Keratinocyte (primary cell): ENCODE measurements at regions not wholly inside any gene's neighbourhood (a gene's known extent, or its start where the extent isn't known, plus 50 kb on each side); places are given as distances from the start of the nearest gene placed in this dataset.

Experiments
- DNase-seq: peaks from one replicate; pipeline ENCODE4 v3.0.0-alpha.2; 2011; ENCODE audit warnings: low read depth, missing footprints, low spot score
- FAIRE-seq: peaks from 2 replicates; lab custom pipeline; 2011; peaks lifted over from hg19 to GRCh38; lab: Jason Lieb, UNC
- H2AFZ ChIP-seq: 2 replicates; pipeline ENCODE4 v1.6.0; 2012; ENCODE audit warnings: low read length, control low read depth, inconsistent platforms; ENCODE audit not compliant: control insufficient read depth
- H3K27ac ChIP-seq: 2 replicates; pipeline ENCODE4 v1.5.1; 2011; ENCODE audit warnings: low read length; ENCODE audit not compliant: control insufficient read depth, insufficient read depth
- H3K27me3 ChIP-seq: 3 replicates; pipeline ENCODE4 v1.6.0; 2011; ENCODE audit warnings: low read length; ENCODE audit not compliant: control insufficient read depth, insufficient read depth; ENCODE audit errors: extremely low read depth
- H3K36me3 ChIP-seq, 2 experiments: 2 replicates in 1 of 2; 3 replicates in 1 of 2; pipeline ENCODE4 v1.5.1; 2011; ENCODE audit warnings: low read length in 2 of 2, mild to moderate bottlenecking in 1 of 2; ENCODE audit not compliant: control insufficient read depth in 2 of 2, insufficient read depth in 2 of 2; ENCODE audit errors: extremely low read depth in 1 of 2
- H3K4me1 ChIP-seq: 3 replicates; pipeline ENCODE4 v1.5.1; 2011; ENCODE audit warnings: low read length; ENCODE audit not compliant: control insufficient read depth, insufficient read depth; ENCODE audit errors: extremely low read depth
- H3K4me2 ChIP-seq: 3 replicates; pipeline ENCODE4 v1.6.0; 2011; ENCODE audit warnings: low read depth, low read length; ENCODE audit not compliant: control insufficient read depth, insufficient read depth; ENCODE audit errors: extremely low read depth
- H3K4me3 ChIP-seq, 3 experiments: fragments of 200-600 bp in 1 of 3; sonication (generic) in 1 of 3; 2 replicates in 2 of 3; 3 replicates in 1 of 3; pipeline ENCODE4 v1.5.1; 2011 to 2016; ENCODE audit warnings: low read length in 3 of 3, mild to moderate bottlenecking in 3 of 3, control low read depth in 2 of 3, inconsistent platforms in 1 of 3, low read depth in 1 of 3, mixed read lengths in 1 of 3, mixed run types in 1 of 3, moderate library complexity in 1 of 3; ENCODE audit not compliant: control insufficient read depth in 2 of 3, insufficient read depth in 2 of 3; ENCODE audit errors: extremely low read depth in 1 of 3
- H3K79me2 ChIP-seq: 2 replicates; pipeline ENCODE4 v1.6.0; 2012; ENCODE audit warnings: low read length; ENCODE audit not compliant: control insufficient read depth, insufficient read depth
- H3K9ac ChIP-seq: 3 replicates; pipeline ENCODE4 v1.6.0; 2011; ENCODE audit warnings: low read length; ENCODE audit not compliant: control insufficient read depth, insufficient read depth; ENCODE audit errors: extremely low read depth
- H3K9me1 ChIP-seq: 3 replicates; pipeline ENCODE4 v1.6.0; 2011; ENCODE audit warnings: low read length; ENCODE audit not compliant: control insufficient read depth, insufficient read depth; ENCODE audit errors: extremely low read depth
- H3K9me3 ChIP-seq: 2 replicates; pipeline ENCODE4 v1.5.1; 2012; ENCODE audit warnings: low read depth, low read length; ENCODE audit not compliant: control insufficient read depth
- H4K20me1 ChIP-seq: 3 replicates; pipeline ENCODE4 v1.6.0; 2011; ENCODE audit warnings: low read length; ENCODE audit not compliant: control insufficient read depth, insufficient read depth; ENCODE audit errors: extremely low read depth
- CTCF ChIP-seq, 3 experiments: IDR thresholded peaks in 1 of 3; conservative IDR thresholded peaks in 1 of 3; optimal IDR thresholded peaks in 1 of 3; 2 replicates in 2 of 3; 3 replicates in 1 of 3; pipeline versions ENCODE3 to v1.5.1; 2011; ENCODE audit warnings: low read length in 3 of 3, mild to moderate bottlenecking in 3 of 3, moderate library complexity in 2 of 3, control low read depth in 1 of 3, inconsistent platforms in 1 of 3; ENCODE audit not compliant: insufficient read depth in 2 of 3; ENCODE audit errors: extremely low read depth in 1 of 3
- EZH2 ChIP-seq: IDR thresholded peaks from one replicate; pipeline ENCODE4 v1.6.1; 2012; ENCODE audit warnings: inconsistent platforms, mild to moderate bottlenecking, low read length, moderate library complexity
- dilution Hi-C: fragments of 300-500 bp; cut with MboI; formaldehyde crosslinking; loops from one replicate; pipeline ENCODE4 v1.7.0; 2020; ENCODE audit warnings: low sequenced_read_pairs; ENCODE audit not compliant: extremely low pct_ligation_motif_present

- Histone ChIP-seq H4K20me1 (no peaks in the 10 kb centered on the region), H2AFZ (no peak overlapping the region), H3K4me1 (peaks cover 5% of the 10 kb centered on the region), H3K4me3 (no peak overlapping the region), H3K27ac (no peak overlapping the region), H3K27me3 (no peaks in the 10 kb centered on the region), H3K9ac (no peak overlapping the region), H3K9me3 (no peaks in the 10 kb centered on the region), H3K9me1 (no peaks in the 10 kb centered on the region), H3K4me2 (no peak overlapping the region), H3K79me2 (no peaks in the 10 kb centered on the region), H3K36me3 (no peaks in the 10 kb centered on the region)
- dilution Hi-C loops: no loop called here
- FAIRE-seq: no peak
- DNase-seq: no peak
- TF ChIP-seq CTCF (optimal IDR thresholded peaks at IDR 0.05 in 1 of 3, IDR thresholded peaks at IDR 0.05 in 1 of 3, conservative IDR thresholded peaks at IDR 0.05 in 1 of 3; ENCODE audit: extremely low read depth in 1 of 3, insufficient read depth in 2 of 3, low read length in 3 of 3): no peak
- TF ChIP-seq EZH2: no peak
Measured at GRCh38 chr12:65747338-65747737, 76.9 kb upstream of the HMGA2 start.

DNA sequence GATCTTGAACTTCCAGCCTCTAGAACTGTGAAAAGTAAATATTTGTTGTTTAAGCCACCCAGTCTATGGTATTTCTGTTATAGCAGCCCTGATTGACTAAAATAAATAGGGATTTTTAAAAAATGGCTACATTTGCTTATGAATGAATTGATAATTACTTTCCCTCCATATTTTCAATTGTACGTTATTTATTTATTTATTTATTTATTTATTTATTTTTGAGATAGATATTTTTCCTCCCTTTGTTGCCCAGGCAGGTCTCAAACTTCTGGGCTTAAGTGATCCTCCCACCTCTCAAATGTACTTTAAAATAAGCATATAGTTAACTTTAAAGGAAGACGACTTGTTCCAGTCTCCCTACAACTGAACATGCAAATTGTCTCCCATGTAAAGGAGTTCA is 76.0 kb upstream of the HMGA2 start:
- no peak overlapping the region for H3K4me2 ChIP-seq
- DNase-seq (no peak), FAIRE-seq (no peak)
- no peaks in the 10 kb centered on the region for H3K36me3 ChIP-seq
- dilution Hi-C loops: no loop called here
- H3K27me3 ChIP-seq: no peaks in the 10 kb centered on the region
- H3K9me3 ChIP-seq: no peaks in the 10 kb centered on the region
- TF ChIP-seq EZH2: no peak
- no peak for TF ChIP-seq CTCF (optimal IDR thresholded peaks at IDR 0.05 in 1 of 3, IDR thresholded peaks at IDR 0.05 in 1 of 3, conservative IDR thresholded peaks at IDR 0.05 in 1 of 3; ENCODE audit: extremely low read depth in 1 of 3, insufficient read depth in 2 of 3, low read length in 3 of 3)
- H3K4me3 ChIP-seq: no peak overlapping the region
- no peaks in the 10 kb centered on the region for H3K79me2 ChIP-seq
- H4K20me1 ChIP-seq: no peaks in the 10 kb centered on the region
- H3K4me1 ChIP-seq: no peaks in the 10 kb centered on the region
- H2AFZ ChIP-seq: no peak overlapping the region
- no peak overlapping the region for H3K9ac ChIP-seq
- no peak overlapping the region for H3K27ac ChIP-seq
- H3K9me1 ChIP-seq: no peaks in the 10 kb centered on the region
